Liver (tissue), 3 donors: ENCODE measurements at regions not wholly inside any gene's neighbourhood (a gene's known extent, or its start where the extent isn't known, plus 50 kb on each side); places are given as distances from the start of the nearest gene placed in this dataset.

Source experiments
- RAD21 ChIP-seq, 2 donors: IDR thresholded peaks; 2 replicates each; pipeline ENCODE4 v1.6.1; 2016; ENCODE audit warnings: antibody characterized with exemption in 2 of 2, mild to moderate bottlenecking in 2 of 2
- TAF1 ChIP-seq: conservative IDR thresholded peaks from 2 replicates; pipeline ENCODE4 v1.6.1; 2016; ENCODE audit warnings: antibody characterized with exemption, mild to moderate bottlenecking
- TF ChIP-seq, protein P1 (sequence below): fragments of 150-350 bp; IDR thresholded peaks from 2 replicates; pipeline ENCODE4 v1.5.1; 2017; ENCODE audit warnings: improper control_type of control experiment, low read depth, low read length; ENCODE audit not compliant: missing input control
- TF ChIP-seq, protein P2 (sequence below): IDR thresholded peaks from 2 replicates; pipeline ENCODE4 v1.6.1; 2016; ENCODE audit warnings: antibody characterized with exemption
- donor health status: healthy.
- donor health status: healthy.

DNA sequence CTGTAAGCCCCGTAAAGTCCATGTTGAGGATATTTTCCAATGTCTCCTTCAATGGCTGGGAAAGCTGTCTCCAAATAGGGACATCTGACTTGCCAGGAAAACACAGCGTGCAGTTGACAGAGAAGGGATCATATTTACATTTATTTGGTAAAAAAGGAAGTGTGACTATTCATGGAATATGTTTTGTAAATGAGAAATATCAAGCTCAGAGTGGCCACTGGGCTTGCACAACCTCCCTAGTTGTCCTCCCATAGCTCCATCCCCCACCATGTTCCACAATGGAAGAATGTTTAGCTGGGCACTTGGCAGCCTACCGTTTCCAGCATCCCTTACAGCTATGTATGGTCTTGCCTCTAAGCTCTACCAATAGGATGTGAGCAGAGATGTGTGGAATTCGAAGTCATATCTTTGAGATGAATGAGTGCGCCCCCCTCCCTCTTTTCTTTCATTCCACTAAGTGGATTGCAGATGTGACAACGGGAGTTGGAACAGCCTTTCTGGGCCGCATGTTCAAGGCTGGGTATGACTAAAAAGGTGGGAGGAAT is 306.6 kb upstream of the ZMIZ1 start:
- TF ChIP-seq, protein P1, sequence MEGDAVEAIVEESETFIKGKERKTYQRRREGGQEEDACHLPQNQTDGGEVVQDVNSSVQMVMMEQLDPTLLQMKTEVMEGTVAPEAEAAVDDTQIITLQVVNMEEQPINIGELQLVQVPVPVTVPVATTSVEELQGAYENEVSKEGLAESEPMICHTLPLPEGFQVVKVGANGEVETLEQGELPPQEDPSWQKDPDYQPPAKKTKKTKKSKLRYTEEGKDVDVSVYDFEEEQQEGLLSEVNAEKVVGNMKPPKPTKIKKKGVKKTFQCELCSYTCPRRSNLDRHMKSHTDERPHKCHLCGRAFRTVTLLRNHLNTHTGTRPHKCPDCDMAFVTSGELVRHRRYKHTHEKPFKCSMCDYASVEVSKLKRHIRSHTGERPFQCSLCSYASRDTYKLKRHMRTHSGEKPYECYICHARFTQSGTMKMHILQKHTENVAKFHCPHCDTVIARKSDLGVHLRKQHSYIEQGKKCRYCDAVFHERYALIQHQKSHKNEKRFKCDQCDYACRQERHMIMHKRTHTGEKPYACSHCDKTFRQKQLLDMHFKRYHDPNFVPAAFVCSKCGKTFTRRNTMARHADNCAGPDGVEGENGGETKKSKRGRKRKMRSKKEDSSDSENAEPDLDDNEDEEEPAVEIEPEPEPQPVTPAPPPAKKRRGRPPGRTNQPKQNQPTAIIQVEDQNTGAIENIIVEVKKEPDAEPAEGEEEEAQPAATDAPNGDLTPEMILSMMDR: no peak
- TF ChIP-seq, protein P2, sequence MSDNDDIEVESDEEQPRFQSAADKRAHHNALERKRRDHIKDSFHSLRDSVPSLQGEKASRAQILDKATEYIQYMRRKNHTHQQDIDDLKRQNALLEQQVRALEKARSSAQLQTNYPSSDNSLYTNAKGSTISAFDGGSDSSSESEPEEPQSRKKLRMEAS: no peak
- TF ChIP-seq RAD21 (IDR thresholded peaks at IDR 0.05): no peak
- no peak for TF ChIP-seq TAF1
